ENCODE measurements at regions not wholly inside any gene's neighbourhood (a gene's known extent, or its start where the extent isn't known, plus 50 kb on each side); places are given as distances from the start of the nearest gene placed in this dataset.

DNA sequence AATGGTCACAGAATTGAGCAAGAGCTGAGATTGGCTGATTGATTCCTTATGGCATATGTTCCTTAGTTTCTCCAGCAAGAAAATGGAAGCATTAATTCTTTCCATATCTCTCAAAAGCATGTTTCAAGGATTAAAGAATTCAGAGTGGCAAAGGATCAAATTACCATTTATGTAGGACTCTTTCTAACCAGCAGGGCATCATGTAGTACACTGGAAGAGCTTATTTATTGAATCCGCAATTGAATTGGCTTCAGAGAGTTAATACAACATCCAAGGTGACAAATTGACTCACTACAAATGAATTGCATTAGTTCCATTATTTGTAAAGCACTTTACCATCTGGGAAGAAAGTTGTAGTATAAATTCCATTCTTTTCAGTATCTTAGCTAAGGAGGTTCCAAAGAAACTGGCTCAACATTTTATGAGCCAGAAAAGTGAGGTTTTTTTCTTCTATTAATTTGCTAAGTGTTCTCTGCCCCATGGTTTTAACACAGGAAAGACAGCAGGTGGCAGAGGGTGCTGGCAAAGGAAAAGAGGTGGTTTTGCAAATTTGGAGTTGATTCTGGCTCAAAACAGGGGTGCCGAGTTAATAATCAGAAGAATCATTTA is 409.9 kb downstream of the MTX2 start:
- WGBS (ENCODE audit: missing lambda C conversion rate), result 48% methylated on average over 2 of the region's 2 CpGs
- DNase-seq (ENCODE audit: low read depth in 1 of 2, low spot score in 1 of 2), result no peak
- no peak for FAIRE-seq

DNA sequence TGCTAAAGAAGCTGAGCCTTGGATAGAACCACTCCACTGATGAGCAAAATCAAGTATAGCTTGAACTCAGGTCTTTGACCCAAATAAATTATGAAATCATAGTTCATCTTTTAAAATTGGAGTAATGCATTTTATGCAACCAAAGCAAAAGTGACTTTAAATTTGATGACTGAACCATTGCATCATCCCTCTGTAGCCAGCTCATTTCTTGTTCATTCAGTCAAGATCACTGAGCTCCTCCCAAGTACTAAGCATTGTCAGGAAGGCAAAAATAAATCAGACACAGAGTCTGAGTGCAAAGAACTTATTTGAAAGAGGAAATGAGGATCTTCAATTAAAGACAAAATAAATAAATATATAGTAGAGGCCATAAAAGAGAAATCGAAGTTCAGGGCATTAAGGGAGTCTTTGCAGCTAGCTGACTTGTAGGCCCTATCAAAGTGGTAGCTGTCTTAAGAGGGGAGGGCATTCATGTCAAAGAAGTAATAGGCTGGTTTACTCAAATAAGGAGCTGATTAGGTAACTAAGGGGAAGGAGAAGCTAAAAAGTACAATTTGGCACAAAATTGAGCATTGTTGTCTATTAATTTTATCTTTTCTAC is 411.8 kb downstream of the MTX2 start:
- ChIA-PET POLR2A (no interaction called here), CTCF (interaction anchor here (1.4 to 3.0 kb wide), 4 partner anchors 9 to 29 kb away, joined by 4 to 16 read pairs (median 4); no protein-coding TSS in a partner anchor)
- H3K4me2 ChIP-seq, result no peak overlapping the region
- no peaks in the 10 kb centered on the region for H3K4me1 ChIP-seq
- FAIRE-seq (no peak), DNase-seq (ENCODE audit: low read depth in 1 of 2, low spot score in 1 of 2) (no peak), ATAC-seq (no peak)
- TF ChIP-seq MAFK (IDR thresholded peaks at IDR 0.05; ENCODE audit: partially characterized antibody) (peak; percentile 42), ZNF302 (CRISPR knock-in tag; IDR thresholded peaks at IDR 0.05) (no peak)
- H3K27ac ChIP-seq, result no peak overlapping the region
- no peaks in the 10 kb centered on the region for H3K9me3 ChIP-seq
- 36% methylated on average over 1 of the region's 1 CpG for WGBS (ENCODE audit: missing lambda C conversion rate)
- no peak overlapping the region for H3K4me3 ChIP-seq

More for the DNA sequence above, 409.9 kb downstream of the MTX2 start:
- no peaks in the 10 kb centered on the region for H3K9me3 ChIP-seq
- no peak overlapping the region for H3K4me3 ChIP-seq
- H3K27ac ChIP-seq, result no peak overlapping the region
- no peak for TF ChIP-seq CHD2 (IDR thresholded peaks at IDR 0.05; ENCODE audit: low read length, partially characterized antibody)
- TF ChIP-seq, protein P1, sequence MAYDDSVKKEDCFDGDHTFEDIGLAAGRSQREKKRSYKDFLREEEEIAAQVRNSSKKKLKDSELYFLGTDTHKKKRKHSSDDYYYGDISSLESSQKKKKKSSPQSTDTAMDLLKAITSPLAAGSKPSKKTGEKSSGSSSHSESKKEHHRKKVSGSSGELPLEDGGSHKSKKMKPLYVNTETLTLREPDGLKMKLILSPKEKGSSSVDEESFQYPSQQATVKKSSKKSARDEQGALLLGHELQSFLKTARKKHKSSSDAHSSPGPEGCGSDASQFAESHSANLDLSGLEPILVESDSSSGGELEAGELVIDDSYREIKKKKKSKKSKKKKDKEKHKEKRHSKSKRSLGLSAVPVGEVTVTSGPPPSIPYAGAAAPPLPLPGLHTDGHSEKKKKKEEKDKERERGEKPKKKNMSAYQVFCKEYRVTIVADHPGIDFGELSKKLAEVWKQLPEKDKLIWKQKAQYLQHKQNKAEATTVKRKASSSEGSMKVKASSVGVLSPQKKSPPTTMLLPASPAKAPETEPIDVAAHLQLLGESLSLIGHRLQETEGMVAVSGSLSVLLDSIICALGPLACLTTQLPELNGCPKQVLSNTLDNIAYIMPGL (CRISPR knock-in tag; IDR thresholded peaks at IDR 0.05; ENCODE audit: borderline replicate concordance), result no peak
- TF ChIP-seq PHF8 (IDR thresholded peaks at IDR 0.05; ENCODE audit: borderline replicate concordance, low read depth), result no peak
- no peak for TF ChIP-seq KDM5A (IDR thresholded peaks at IDR 0.05)
- TF ChIP-seq RFX5 (IDR thresholded peaks at IDR 0.05), result no peak
- TF ChIP-seq CHD4 (IDR thresholded peaks at IDR 0.05; ENCODE audit: borderline replicate concordance), result no peak
- TF ChIP-seq NR3C1 (IDR thresholded peaks at IDR 0.05), result no peak
- TF ChIP-seq, protein P2, sequence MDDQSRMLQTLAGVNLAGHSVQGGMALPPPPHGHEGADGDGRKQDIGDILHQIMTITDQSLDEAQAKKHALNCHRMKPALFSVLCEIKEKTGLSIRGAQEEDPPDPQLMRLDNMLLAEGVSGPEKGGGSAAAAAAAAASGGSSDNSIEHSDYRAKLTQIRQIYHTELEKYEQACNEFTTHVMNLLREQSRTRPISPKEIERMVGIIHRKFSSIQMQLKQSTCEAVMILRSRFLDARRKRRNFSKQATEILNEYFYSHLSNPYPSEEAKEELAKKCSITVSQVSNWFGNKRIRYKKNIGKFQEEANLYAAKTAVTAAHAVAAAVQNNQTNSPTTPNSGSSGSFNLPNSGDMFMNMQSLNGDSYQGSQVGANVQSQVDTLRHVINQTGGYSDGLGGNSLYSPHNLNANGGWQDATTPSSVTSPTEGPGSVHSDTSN (IDR thresholded peaks at IDR 0.05), result no peak
- TF ChIP-seq TFCP2L1 (CRISPR knock-in tag; IDR thresholded peaks at IDR 0.05), result no peak
- TF ChIP-seq, protein P3, sequence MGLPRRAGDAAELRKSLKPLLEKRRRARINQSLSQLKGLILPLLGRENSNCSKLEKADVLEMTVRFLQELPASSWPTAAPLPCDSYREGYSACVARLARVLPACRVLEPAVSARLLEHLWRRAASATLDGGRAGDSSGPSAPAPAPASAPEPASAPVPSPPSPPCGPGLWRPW (IDR thresholded peaks at IDR 0.05), result no peak
- H3K4me1 ChIP-seq, result no peaks in the 10 kb centered on the region
- no peak for ATAC-seq
- no peak overlapping the region for H3K4me2 ChIP-seq
- ChIA-PET POLR2A (no interaction called here), CTCF (no interaction called here)

DNA sequence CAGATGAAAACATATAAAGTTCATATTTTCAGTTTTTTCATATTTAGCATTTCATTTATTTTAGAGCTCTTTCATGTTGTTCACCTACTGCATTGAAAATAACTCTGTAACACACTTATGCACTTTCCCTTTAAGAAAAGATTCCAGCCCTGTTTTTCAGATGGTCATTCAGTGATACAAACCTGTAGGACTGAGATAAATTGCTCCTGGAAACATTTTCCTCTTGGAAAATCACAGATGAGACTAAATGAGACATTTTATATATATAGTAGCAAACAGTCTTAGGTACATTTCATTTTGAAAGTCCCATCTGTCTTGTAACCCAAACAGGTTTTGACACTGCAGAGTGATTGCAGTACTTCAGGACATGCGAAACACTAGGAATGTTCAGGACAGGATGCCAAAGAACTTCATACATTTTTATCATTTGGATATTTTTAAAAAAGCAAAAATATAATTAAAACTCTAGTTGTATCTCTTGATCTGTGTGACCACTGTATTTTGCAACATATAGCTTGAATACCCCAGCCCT is 412.4 kb downstream of the MTX2 start:
- Histone ChIP-seq H3K27ac (no peak overlapping the region), H3K4me2 (no peak overlapping the region), H3K9me3 (no peaks in the 10 kb centered on the region), H3K4me3 (no peak overlapping the region), H3K4me1 (no peaks in the 10 kb centered on the region)
- CTCF ChIA-PET, result interaction anchor here (1.4 to 3.0 kb wide), 4 partner anchors 10 to 29 kb away, joined by 4 to 16 read pairs (median 4); no protein-coding TSS in a partner anchor
- ATAC-seq (no peak), DNase-seq (ENCODE audit: low read depth in 1 of 2, low spot score in 1 of 2) (no peak), FAIRE-seq (no peak)
- POLR2A ChIA-PET, result no interaction called here
- WGBS (ENCODE audit: missing lambda C conversion rate), result 53% methylated on average over 1 of the region's 1 CpG
- TF ChIP-seq, protein P4, sequence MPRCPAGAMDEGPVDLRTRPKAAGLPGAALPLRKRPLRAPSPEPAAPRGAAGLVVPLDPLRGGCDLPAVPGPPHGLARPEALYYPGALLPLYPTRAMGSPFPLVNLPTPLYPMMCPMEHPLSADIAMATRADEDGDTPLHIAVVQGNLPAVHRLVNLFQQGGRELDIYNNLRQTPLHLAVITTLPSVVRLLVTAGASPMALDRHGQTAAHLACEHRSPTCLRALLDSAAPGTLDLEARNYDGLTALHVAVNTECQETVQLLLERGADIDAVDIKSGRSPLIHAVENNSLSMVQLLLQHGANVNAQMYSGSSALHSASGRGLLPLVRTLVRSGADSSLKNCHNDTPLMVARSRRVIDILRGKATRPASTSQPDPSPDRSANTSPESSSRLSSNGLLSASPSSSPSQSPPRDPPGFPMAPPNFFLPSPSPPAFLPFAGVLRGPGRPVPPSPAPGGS (IDR thresholded peaks at IDR 0.05), result no peak
- no peak for TF ChIP-seq HDAC2 (IDR thresholded peaks at IDR 0.05)
- no peak for TF ChIP-seq FOSL2 (IDR thresholded peaks at IDR 0.05)
- TF ChIP-seq FOSL2 (CRISPR knock-in tag; IDR thresholded peaks at IDR 0.05), result no peak
- TF ChIP-seq, protein P5, sequence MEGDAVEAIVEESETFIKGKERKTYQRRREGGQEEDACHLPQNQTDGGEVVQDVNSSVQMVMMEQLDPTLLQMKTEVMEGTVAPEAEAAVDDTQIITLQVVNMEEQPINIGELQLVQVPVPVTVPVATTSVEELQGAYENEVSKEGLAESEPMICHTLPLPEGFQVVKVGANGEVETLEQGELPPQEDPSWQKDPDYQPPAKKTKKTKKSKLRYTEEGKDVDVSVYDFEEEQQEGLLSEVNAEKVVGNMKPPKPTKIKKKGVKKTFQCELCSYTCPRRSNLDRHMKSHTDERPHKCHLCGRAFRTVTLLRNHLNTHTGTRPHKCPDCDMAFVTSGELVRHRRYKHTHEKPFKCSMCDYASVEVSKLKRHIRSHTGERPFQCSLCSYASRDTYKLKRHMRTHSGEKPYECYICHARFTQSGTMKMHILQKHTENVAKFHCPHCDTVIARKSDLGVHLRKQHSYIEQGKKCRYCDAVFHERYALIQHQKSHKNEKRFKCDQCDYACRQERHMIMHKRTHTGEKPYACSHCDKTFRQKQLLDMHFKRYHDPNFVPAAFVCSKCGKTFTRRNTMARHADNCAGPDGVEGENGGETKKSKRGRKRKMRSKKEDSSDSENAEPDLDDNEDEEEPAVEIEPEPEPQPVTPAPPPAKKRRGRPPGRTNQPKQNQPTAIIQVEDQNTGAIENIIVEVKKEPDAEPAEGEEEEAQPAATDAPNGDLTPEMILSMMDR (IDR thresholded peaks at IDR 0.05), result no peak
- TF ChIP-seq KDM5A (IDR thresholded peaks at IDR 0.05), result no peak
- TF ChIP-seq HEYL (CRISPR knock-in tag; IDR thresholded peaks at IDR 0.05), result no peak
- no peak for TF ChIP-seq EHMT2 (IDR thresholded peaks at IDR 0.05; ENCODE audit: low read depth)
- TF ChIP-seq HOXA7 (CRISPR knock-in tag; IDR thresholded peaks at IDR 0.05), result no peak
- TF ChIP-seq TP53 (CRISPR knock-in tag; IDR thresholded peaks at IDR 0.05), result no peak
- TF ChIP-seq ZC3H11A (IDR thresholded peaks at IDR 0.05), result no peak
- TF ChIP-seq CHD2 (IDR thresholded peaks at IDR 0.05; ENCODE audit: low read length, partially characterized antibody), result no peak
- TF ChIP-seq SMC3 (IDR thresholded peaks at IDR 0.05), result no peak
- no peak for TF ChIP-seq RFX5 (IDR thresholded peaks at IDR 0.05)
- no peak for TF ChIP-seq MAFK (IDR thresholded peaks at IDR 0.05; ENCODE audit: partially characterized antibody)
- no peak for TF ChIP-seq JUN (IDR thresholded peaks at IDR 0.05)
- TF ChIP-seq SREBF2 (IDR thresholded peaks at IDR 0.05), result no peak
- TF ChIP-seq, protein P2 (IDR thresholded peaks at IDR 0.05), result no peak

All from A549 (cell line).